Stimulated activated CD4-positive, alpha-beta T cell treated with anti-CD3 and anti-CD28 coated beads, Interleukin-15, amount 100 ng/mL, for 48 hours (primary cell): ENCODE measurements at regions not wholly inside any gene's neighbourhood (a gene's known extent, or its start where the extent isn't known, plus 50 kb on each side); places are given as distances from the start of the nearest gene placed in this dataset.

ENCODE experiments used
- DNase-seq, 2 donors: peaks; one replicate each; pipeline ENCODE4 v3.0.0-alpha.2; 2020; ENCODE audit warnings: low read depth in 2 of 2

DNA sequence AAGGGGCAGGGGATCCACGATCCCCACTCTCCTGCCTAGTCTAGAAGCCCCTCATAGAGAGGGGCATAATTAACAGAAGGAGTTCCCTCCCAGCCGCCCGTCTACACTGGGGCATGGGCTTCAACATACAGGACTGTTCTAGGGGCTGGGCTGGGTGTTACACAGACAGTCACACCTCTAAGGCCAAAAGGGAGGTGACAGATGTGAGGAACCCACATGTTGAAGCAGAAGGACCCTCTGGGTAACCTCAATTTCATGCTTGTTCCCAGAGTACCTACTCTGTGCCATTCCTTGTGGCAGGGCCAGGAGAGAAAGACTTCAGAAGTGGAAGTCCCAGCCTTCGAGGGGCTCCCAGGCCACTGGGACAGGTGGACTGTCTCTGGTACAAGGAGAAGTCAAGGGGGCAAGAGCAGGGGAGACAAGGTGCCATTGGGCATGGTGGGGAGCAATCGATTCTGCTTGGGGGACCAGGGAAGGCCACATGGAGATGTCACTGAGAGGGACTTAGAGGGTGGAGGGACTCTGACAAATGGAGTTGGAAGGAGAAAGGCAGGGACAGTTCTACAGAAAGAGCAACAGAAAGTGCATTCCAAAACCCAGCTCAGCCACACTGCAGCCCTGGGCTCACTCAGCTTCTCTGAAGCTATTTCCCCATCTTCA is 71.3 kb downstream of the CPN2 start:
- no peak for DNase-seq

DNA sequence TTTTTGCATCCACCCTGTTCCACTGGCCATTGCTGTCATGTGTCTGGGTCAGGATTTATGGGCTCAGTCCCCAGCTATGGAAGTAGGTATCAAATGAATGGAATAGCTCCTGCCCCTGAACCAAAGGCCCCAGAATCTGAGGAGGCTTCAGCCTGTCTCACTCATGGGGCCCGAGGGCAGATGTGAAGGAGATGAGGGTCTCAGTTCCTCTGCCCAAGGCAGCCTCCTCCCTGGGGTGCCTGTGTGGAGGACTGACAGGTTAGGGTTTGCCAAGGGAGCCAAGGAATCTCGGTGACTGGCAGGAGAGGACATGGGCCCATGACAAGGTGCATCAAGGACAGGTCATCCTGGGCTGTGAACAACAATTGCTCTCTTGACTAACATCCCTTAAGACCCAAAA is 70.4 kb downstream of the CPN2 start:
- DNase-seq, result no peak

DNA sequence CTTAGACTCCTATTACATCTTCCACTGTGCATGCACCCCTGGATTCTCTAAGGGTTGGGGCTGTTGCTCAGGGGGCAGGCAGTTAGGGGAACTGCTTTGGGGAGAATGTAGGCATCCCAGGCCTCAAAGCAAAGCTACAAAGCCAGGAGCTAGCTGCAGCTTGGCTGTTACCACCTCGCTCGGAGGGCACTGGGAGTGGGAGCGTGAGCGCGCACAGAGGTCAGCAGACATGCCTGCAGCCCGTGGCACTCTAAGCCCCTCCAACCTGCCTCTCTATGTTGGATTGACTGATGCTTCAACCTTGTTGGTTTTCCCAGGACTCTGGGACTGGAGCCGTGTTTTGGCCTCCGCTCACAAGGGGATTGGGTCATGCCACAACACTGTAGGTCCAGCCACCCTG is 69.8 kb downstream of the CPN2 start:
- DNase-seq, result no peak

DNA sequence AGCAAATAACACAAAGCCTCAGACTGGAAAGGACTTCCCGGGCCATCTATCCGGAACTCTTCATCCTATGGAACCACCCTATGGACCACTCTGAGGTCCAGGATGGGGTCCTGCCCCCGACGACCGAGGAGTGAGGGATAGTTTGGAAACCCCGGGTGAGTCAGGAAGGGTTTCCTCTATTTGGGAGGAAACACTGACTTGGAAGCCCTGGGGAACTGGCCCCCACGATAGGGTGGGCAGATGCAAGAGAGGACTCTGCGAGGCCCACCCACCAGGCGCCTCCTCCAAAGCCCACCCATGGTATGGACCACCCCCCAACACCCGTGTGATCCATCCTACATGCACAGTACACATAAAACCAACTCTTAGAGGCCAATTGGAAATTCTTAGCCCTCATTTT is 69.4 kb downstream of the CPN2 start:
- DNase-seq, result no peak

DNA sequence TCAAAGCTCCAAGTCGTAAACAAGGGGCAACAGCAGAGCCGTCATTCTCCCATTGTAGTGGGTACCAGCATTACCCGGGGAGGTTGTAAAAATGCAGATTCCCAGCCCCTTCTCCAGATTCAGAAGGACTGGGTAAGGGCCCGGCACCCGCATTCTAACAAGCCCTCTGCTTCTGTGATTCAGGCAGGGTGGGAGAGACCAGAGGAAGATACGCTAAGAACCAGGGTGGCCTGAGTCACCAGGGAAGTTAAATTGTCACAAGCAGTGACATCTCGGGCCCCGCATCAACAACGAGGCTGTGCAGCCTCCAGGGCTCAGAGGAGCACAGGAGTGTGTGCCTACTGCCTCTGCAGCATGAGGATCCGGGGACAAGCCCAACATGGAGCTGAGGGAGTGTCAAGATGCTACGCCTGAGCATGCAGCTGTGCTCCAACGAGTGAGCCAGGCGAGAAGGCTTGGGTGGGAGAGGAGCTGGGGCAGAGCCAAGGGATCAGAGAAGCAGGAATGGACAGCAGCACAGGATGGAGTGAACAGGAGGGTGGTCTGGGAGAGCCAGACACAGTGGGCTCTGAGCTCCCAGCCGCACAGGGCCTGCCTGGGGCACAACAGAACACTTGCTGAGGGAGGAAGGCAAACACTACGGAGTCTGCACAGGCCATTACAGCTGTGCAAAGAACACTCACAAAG is 68.5 kb downstream of the CPN2 start:
- DNase-seq, result no peak

DNA sequence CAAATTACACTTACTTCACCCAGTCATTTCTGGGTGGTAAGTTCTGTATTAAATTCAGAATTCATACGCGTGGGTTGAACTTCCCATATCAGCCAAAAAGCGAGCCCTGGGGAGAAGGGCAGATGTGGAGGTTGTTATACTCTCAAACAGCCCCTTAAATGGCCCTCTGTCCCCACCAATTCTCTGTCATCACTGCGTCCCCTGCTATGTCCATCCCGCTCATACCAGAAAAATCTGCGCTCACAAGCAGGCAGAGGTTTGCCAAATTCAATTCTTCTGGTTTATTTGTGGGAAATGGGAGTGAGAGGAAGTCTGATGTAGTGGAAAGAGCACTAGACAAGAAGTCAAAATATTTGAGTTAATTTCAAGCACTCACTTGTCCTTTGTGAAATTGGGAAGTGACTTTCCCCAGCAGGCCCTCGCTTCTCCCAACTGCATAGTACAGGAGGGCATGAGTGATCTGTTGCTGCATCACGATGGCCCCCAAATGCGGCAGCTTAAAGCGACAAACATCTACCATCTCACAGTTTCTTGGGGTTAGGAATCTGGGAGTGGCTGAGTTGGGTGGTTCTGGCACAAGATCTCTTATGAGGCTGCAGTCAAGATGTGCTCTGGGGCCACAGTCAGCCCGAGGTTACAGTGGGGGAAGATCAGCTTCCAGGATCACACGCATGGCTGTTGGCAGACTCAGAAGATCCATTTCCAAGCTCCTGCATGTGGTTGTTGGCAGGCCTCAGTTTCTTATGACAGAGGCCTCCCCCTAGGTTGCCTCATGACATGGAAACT is 67.7 kb downstream of the CPN2 start:
- no peak for DNase-seq

DNA sequence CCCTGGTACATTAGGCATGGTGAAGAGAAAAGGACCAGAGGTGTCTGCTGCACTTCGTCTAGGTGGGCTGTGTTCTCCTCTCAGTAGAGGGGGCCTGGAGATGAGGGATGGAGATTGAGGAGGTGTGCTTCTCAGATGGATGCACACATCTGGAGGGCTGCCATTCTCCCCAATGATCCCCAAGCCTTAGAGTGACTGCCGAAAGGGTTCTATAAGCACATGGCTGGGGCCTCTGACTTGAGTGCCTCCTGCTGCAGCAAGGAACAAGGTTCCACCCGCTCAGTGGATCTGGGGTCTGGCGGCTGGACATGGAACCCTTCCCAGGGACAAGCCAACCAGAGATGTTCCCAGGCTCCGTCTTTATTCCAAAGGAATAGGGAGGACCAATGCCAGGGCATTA is 66.8 kb downstream of the CPN2 start:
- DNase-seq, result no peak

DNA sequence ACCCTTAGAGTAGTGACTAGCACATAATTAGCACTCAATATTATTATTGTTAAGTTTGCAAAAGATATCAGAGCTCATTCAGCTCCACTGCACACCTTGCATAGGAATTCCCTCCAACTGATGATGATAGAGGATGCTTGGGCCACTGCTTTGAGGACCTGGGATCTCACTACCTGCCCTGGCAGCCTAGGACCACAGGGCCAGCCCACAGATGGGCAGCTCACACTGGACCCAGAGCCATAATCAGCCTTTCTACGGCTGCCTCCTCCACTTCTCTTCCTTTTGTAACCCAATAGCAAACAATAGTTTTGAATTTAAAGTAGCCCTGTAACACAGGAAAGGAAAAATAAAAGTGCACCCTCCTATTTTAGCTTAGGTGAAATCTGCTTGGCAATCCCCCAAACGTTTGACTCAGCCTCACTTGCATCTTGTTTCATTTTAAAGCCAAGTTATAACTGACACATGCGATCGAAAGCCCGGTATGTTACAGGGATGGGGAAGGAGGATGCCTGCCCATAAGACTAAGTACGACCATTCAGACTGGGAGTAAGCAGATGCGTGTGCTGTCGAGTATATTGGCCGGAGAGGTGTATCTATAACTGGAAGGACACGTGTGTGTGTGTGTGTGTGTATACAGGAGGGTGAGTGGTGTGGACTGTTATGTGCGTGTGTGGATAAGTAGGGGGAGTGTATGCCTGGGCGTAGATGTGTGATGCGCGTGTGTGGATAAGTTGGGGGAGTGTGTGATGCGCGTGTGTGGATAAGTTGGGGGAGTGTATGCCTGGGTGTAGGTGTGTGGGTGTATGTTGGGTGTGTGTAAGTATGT is 65.9 kb downstream of the CPN2 start:
- DNase-seq, result no peak

DNA sequence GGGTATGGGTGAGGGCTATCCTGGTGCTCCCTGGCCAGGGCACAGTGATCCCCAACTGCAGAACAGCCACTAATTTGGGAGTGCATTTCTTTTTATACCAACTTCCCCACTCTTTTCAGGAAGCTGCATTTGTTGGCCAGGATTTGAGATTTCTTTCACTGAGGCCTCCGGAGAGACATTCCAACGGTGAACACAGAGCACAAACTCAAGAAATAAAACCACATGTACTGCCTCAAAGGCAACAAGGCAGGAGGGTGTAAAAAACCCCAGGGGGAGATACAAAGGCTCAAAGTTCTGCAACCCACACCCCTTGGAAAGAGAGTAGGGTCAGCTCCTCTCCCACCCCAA is 65.3 kb downstream of the CPN2 start:
- DNase-seq, result no peak

DNA sequence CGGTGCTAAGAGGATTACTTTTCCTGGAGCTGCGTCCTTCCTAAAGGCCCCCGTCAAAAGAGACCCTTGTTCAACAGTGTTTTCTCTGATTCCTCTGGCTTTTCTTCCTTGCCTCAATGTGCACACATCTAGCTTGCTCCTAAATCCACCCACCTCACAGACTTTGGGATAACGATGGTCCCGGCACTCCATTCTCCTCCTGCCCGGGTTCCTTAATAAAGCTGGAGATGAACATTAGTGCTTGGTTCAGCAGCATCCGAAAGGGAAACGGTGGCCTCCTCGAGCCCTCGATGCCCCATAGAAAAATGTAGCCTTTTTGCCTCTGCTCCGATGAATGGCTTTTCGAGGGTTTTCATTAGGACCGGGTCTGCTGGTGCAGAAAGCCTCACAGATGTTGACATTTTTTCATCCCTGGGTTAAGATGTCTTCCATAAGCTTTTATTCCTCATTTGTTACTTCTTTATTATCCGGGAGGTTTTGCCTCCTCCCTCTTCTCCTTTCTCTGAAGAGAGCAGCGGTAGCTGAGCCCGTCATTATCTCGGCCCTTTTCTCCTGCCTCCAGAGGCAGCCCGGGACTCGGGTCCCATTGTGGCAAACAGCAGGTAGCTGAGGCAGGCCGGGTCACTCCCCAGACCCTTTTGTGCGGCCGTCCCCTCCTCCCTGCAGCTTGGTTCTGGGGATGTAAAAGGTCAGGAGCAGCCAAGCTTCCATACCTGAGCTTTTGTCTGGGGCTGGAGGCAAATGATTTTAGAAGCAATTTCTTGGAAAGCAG is 64.6 kb downstream of the CPN2 start:
- no peak for DNase-seq

DNA sequence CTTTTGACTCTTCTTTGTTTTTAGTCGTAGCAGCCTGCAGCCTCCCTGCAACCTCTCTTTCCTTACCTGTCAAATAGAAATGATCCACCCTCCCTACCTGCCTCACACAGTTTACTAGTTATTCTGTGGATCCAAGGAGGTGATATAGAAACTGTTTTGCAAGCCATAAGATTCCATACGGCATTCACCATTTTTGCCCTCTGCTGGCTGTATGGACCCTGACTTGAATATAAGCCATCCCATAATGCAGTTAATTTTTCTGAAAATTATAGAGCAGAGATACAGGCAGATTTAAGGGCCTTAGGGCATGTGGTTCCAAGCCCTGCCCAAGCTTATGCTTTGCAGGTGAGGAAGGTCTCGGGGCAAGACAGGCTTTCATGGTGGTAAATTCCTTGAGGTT is 63.8 kb downstream of the CPN2 start:
- no peak for DNase-seq

DNA sequence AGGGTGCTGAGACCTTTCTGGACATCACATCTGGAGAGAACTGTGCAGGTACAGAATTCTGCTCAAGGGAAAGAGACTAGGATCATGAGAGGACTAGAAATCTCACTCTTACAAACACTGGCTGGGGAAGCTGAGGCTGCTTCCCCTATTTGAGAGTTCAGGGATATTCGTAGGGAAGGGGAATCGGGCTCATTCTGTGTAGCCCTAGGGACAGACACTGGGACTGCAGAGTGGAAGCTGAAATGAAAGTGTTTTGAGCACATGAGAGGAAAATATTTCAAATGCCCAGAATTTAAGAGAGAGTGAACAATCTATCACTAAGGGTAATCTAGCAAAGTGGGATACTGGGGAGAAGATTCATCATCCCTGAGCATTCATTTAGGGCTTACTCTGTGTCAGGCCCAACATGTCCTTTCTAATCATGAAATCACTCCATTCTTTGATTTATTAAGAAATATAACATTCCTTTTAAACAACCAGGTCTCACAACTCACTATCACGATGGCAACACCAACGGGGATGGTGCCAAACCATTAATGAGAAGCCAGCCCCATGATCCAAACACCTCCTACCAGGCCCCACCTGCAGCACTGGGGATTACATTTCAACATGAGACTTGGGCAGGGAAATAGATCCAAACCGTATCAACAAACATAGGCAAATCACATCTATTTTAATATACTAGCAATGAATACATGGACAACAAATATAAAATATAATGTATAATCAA is 63.0 kb downstream of the CPN2 start:
- no peak for DNase-seq
